Eye (tissue), 1 donor: ENCODE measurements at regions not wholly inside any gene's neighbourhood (a gene's known extent, or its start where the extent isn't known, plus 50 kb on each side); places are given as distances from the start of the nearest gene placed in this dataset.

Source experiments
- DNase-seq: peaks from one replicate; pipeline ENCODE4 v3.0.0-alpha.2; 2015

GRCh38 chr17:77478281-77478680, 337.5 kb downstream of the SEC14L1 start:
- DNase-seq, result no peak

- DNase-seq, result peak; percentile 46
Measured at GRCh38 chr17:77478899-77479298, 338.1 kb downstream of the SEC14L1 start.

- DNase-seq, result peak; percentile 62
Measured at GRCh38 chr17:77479372-77480198, 338.8 kb downstream of the SEC14L1 start.

- peak; percentile 60 for DNase-seq
Measured at GRCh38 chr17:77480199-77480508, 339.4 kb downstream of the SEC14L1 start.

GRCh38 chr17:77480509-77481215, 339.9 kb downstream of the SEC14L1 start:
- no peak for DNase-seq

- DNase-seq, result no peak
Measured at GRCh38 chr17:77481476-77482374, 341.0 kb downstream of the SEC14L1 start.

GRCh38 chr17:77482375-77483127, 341.8 kb downstream of the SEC14L1 start:
- no peak for DNase-seq

GRCh38 chr17:77483128-77483598, 342.4 kb downstream of the SEC14L1 start:
- DNase-seq, result no peak

- DNase-seq, result no peak
Measured at GRCh38 chr17:77484111-77484510, 343.3 kb downstream of the SEC14L1 start.

GRCh38 chr17:77485089-77485833, 344.5 kb downstream of the SEC14L1 start:
- no peak for DNase-seq

- no peak for DNase-seq
Measured at GRCh38 chr17:77487211-77487629, 346.5 kb downstream of the SEC14L1 start.

- DNase-seq, result no peak
Measured at GRCh38 chr17:77487677-77488530, 347.1 kb downstream of the SEC14L1 start.

GRCh38 chr17:77488531-77489238, 347.9 kb downstream of the SEC14L1 start:
- no peak for DNase-seq

GRCh38 chr17:77489239-77489892, 348.6 kb downstream of the SEC14L1 start:
- no peak for DNase-seq

- DNase-seq, result no peak
Measured at GRCh38 chr17:77489893-77490255, 349.1 kb downstream of the SEC14L1 start.

GRCh38 chr17:77490361-77491183, 349.8 kb downstream of the SEC14L1 start:
- DNase-seq, result no peak

- DNase-seq, result no peak
Measured at GRCh38 chr17:77491921-77492445, 351.2 kb downstream of the SEC14L1 start.
